ENCODE measurements at regions not wholly inside any gene's neighbourhood (a gene's known extent, or its start where the extent isn't known, plus 50 kb on each side); places are given as distances from the start of the nearest gene placed in this dataset.

- TF ChIP-seq CTCF (optimal IDR thresholded peaks at IDR 0.05 in 1 of 3, IDR thresholded peaks at IDR 0.05 in 1 of 3, conservative IDR thresholded peaks at IDR 0.05 in 1 of 3; ENCODE audit: extremely low read depth in 1 of 3, insufficient read depth in 2 of 3, low read length in 3 of 3) (no peak), EZH2 (IDR thresholded peaks at IDR 0.05; ENCODE audit: low read length) (no peak)
These were observed 119.6 kb upstream of the TPK1 start for GRCh38 chr7:144955422-144955821.

All from keratinocyte (primary cell).